ENCODE measurements at regions not wholly inside any gene's neighbourhood (a gene's known extent, or its start where the extent isn't known, plus 50 kb on each side); places are given as distances from the start of the nearest gene placed in this dataset.

- no peaks in the 10 kb centered on the region for H3K27me3 Mint-ChIP-seq (ENCODE audit: low read depth in 3 of 3)
- Histone ChIP-seq H4K20me1 (ENCODE audit: insufficient read depth, low read length) (no peaks in the 10 kb centered on the region), H3K9me3 (replicated peaks in 1 of 2; ENCODE audit: control insufficient read depth in 1 of 2, insufficient read depth in 1 of 2, low read length in 2 of 2) (no peaks in the 10 kb centered on the region), H3K4me2 (replicated peaks; ENCODE audit: extremely low read depth, low read length, poor library complexity, severe bottlenecking) (no peak overlapping the region), H3K4me1 (ENCODE audit: control insufficient read depth in 1 of 2, insufficient read depth in 2 of 2, low read length in 2 of 2) (peaks cover 7 to 8% of the 10 kb centered on the region in 2 donors), H3K27me3 (ENCODE audit: control insufficient read depth in 2 of 2, insufficient read depth in 2 of 2, low read length in 2 of 2) (no peaks in the 10 kb centered on the region), H3K4me3 (replicated peaks in 1 of 3; ENCODE audit: low read depth in 2 of 3, low read length in 3 of 3) (no peak overlapping the region), H3K27ac (ENCODE audit: low read depth in 1 of 2, low read length in 2 of 2) (no peak overlapping the region), H3K9ac (ENCODE audit: insufficient read depth, low read length, poor library complexity, severe bottlenecking) (no peak overlapping the region), H3K79me2 (ENCODE audit: insufficient read depth, low read length) (no peaks in the 10 kb centered on the region), H3K36me3 (replicated peaks in 1 of 2; ENCODE audit: control insufficient read depth in 1 of 2, insufficient read depth in 2 of 2, low read length in 2 of 2) (no peaks in the 10 kb centered on the region), H2AFZ (ENCODE audit: insufficient read depth, low read depth, low read length, poor library complexity, severe bottlenecking) (no peak overlapping the region)
- TF ChIP-seq, protein P1, sequence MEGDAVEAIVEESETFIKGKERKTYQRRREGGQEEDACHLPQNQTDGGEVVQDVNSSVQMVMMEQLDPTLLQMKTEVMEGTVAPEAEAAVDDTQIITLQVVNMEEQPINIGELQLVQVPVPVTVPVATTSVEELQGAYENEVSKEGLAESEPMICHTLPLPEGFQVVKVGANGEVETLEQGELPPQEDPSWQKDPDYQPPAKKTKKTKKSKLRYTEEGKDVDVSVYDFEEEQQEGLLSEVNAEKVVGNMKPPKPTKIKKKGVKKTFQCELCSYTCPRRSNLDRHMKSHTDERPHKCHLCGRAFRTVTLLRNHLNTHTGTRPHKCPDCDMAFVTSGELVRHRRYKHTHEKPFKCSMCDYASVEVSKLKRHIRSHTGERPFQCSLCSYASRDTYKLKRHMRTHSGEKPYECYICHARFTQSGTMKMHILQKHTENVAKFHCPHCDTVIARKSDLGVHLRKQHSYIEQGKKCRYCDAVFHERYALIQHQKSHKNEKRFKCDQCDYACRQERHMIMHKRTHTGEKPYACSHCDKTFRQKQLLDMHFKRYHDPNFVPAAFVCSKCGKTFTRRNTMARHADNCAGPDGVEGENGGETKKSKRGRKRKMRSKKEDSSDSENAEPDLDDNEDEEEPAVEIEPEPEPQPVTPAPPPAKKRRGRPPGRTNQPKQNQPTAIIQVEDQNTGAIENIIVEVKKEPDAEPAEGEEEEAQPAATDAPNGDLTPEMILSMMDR (IDR thresholded peaks at IDR 0.05), result no peak
- no peak for DNase-seq
- H3K4me1 Mint-ChIP-seq, result peaks cover 6% of the 10 kb centered on the region
- H3K27ac Mint-ChIP-seq, result no peak overlapping the region
- no CpG with 5 or more reads among the region's 2 CpGs for WGBS (ENCODE audit: insufficient coverage)
- no peak overlapping the region for H3K4me3 Mint-ChIP-seq
- peaks cover 0 to 1% (median 0%) of the 10 kb centered on the region in 7 donors for H3K9me3 Mint-ChIP-seq
- H3K36me3 Mint-ChIP-seq, result no peaks in the 10 kb centered on the region
- intact Hi-C loops (cut with micrococcal nuclease), result no loop called here
Measured at GRCh38 chr7:17493446-17493845, 195.0 kb downstream of the AHR start.

DNA sequence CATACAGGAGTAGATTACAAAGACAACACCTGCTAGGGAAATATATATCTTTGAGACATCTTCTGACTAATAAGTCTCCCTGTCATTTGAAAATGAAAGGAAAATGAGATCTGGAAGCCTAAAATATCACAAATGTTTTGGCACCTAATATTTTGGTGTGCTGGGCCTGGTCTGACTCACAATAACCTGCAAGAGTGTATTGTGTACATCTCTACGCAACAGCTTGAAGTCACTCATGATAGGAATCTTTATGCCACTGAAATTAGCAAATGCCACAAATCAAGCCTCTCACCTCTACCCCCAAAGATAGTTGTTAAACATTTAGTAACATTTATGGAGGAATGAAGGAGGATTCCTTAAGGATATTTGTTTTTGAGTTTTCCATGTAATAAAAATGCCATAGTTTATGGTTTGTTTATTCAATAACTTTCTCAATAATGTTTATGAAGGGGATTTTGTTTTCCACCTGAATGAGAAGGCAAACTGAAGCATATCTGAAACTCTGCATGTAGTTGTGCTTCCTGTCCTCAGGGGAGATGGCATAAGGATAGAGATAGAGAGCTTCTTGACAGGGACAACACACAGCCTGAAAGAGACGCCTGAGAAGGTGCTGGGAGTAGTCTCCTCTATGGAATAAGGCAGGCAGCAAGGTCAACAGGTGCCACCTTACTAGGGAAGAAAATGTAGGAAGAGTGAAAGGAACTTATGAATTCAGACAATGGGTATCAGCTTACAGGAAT lies 197.4 kb downstream of the AHR start:
- H3K4me1 ChIP-seq (ENCODE audit: control insufficient read depth in 1 of 2, insufficient read depth in 2 of 2, low read length in 2 of 2), result no peaks in the 10 kb centered on the region
- intact Hi-C loops (cut with micrococcal nuclease), result no loop called here
- no peak overlapping the region for H3K4me3 ChIP-seq (replicated peaks in 1 of 3; ENCODE audit: low read depth in 2 of 3, low read length in 3 of 3)
- no peak overlapping the region for H3K4me2 ChIP-seq (replicated peaks; ENCODE audit: extremely low read depth, low read length, poor library complexity, severe bottlenecking)
- H3K36me3 ChIP-seq (replicated peaks in 1 of 2; ENCODE audit: control insufficient read depth in 1 of 2, insufficient read depth in 2 of 2, low read length in 2 of 2), result no peaks in the 10 kb centered on the region
- no peak overlapping the region for H3K9ac ChIP-seq (ENCODE audit: insufficient read depth, low read length, poor library complexity, severe bottlenecking)
- Mint-ChIP-seq H3K9me3 (peaks cover 0 to 1% (median 0%) of the 10 kb centered on the region in 7 donors), H3K36me3 (no peaks in the 10 kb centered on the region), H3K4me3 (no peak overlapping the region), H3K27ac (no peak overlapping the region), H3K4me1 (no peaks in the 10 kb centered on the region), H3K27me3 (ENCODE audit: low read depth in 3 of 3) (no peaks in the 10 kb centered on the region)
- no peaks in the 10 kb centered on the region for H3K79me2 ChIP-seq (ENCODE audit: insufficient read depth, low read length)
- no peak overlapping the region for H3K27ac ChIP-seq (ENCODE audit: low read depth in 1 of 2, low read length in 2 of 2)
- H2AFZ ChIP-seq (ENCODE audit: insufficient read depth, low read depth, low read length, poor library complexity, severe bottlenecking), result no peak overlapping the region
- DNase-seq, result no peak
- no CpG with 5 or more reads among the region's 2 CpGs for WGBS (ENCODE audit: insufficient coverage)
- TF ChIP-seq, protein P1 (IDR thresholded peaks at IDR 0.05), result no peak
- no peaks in the 10 kb centered on the region for H3K27me3 ChIP-seq (ENCODE audit: control insufficient read depth in 2 of 2, insufficient read depth in 2 of 2, low read length in 2 of 2)
- no peaks in the 10 kb centered on the region for H3K9me3 ChIP-seq (replicated peaks in 1 of 2; ENCODE audit: control insufficient read depth in 1 of 2, insufficient read depth in 1 of 2, low read length in 2 of 2)
- H4K20me1 ChIP-seq (ENCODE audit: insufficient read depth, low read length), result no peaks in the 10 kb centered on the region

Data from CD14-positive monocyte (primary cell).